GM18858 (cell line): ENCODE measurements at regions not wholly inside any gene's neighbourhood (a gene's known extent, or its start where the extent isn't known, plus 50 kb on each side); places are given as distances from the start of the nearest gene placed in this dataset.

Experiments
- ATAC-seq: cut with Tn5 transposase; IDR thresholded peaks from one replicate; pipeline ENCODE4 v1.9.1; 2021; ENCODE audit not compliant: unreplicated experiment

- ATAC-seq = no peak
Measured at GRCh38 chr13:85665286-85665685, 133.9 kb downstream of the SLITRK6 start.

- ATAC-seq = no peak
Measured at GRCh38 chr13:85663856-85664255, 135.4 kb downstream of the SLITRK6 start.

- ATAC-seq = no peak
Measured at GRCh38 chr13:85662186-85662585, 137.0 kb downstream of the SLITRK6 start.

- ATAC-seq = no peak
Measured at GRCh38 chr13:85661675-85662074, 137.5 kb downstream of the SLITRK6 start.

- no peak for ATAC-seq
Measured at GRCh38 chr13:85659493-85659892, 139.7 kb downstream of the SLITRK6 start.

- no peak for ATAC-seq
Measured at GRCh38 chr13:85657942-85658341, 141.3 kb downstream of the SLITRK6 start.

GRCh38 chr13:85655040-85655439 lies 144.2 kb downstream of the SLITRK6 start:
- ATAC-seq = no peak

- ATAC-seq = no peak
Measured at GRCh38 chr13:85654227-85654626, 145.0 kb downstream of the SLITRK6 start.

- no peak for ATAC-seq
Measured at GRCh38 chr13:85653681-85654080, 145.5 kb downstream of the SLITRK6 start.

- no peak for ATAC-seq
Measured at GRCh38 chr13:85652491-85652890, 146.7 kb downstream of the SLITRK6 start.

GRCh38 chr13:85651440-85651839 lies 147.8 kb downstream of the SLITRK6 start:
- ATAC-seq = no peak

GRCh38 chr13:85650613-85651012 lies 148.6 kb downstream of the SLITRK6 start:
- no peak for ATAC-seq

- no peak for ATAC-seq
Measured at GRCh38 chr13:85640727-85641126, 158.5 kb downstream of the SLITRK6 start.

GRCh38 chr13:85638815-85639393 lies 160.3 kb downstream of the SLITRK6 start:
- no peak for ATAC-seq

- no peak for ATAC-seq
Measured at GRCh38 chr13:85638265-85638664, 161.0 kb downstream of the SLITRK6 start.

- ATAC-seq = no peak
Measured at GRCh38 chr13:85632526-85633195, 166.6 kb downstream of the SLITRK6 start.

GRCh38 chr13:85631801-85632200 lies 167.4 kb downstream of the SLITRK6 start:
- ATAC-seq = no peak

- no peak for ATAC-seq
Measured at GRCh38 chr13:85626603-85627002, 172.6 kb downstream of the SLITRK6 start.

- no peak for ATAC-seq
Measured at GRCh38 chr13:85619321-85619720, 179.9 kb downstream of the SLITRK6 start.

- no peak for ATAC-seq
Measured at GRCh38 chr13:85618521-85618920, 180.7 kb downstream of the SLITRK6 start.

GRCh38 chr13:85616275-85616674 lies 182.9 kb downstream of the SLITRK6 start:
- no peak for ATAC-seq

- no peak for ATAC-seq
Measured at GRCh38 chr13:85615031-85615430, 184.2 kb downstream of the SLITRK6 start.

- no peak for ATAC-seq
Measured at GRCh38 chr13:85610024-85610423, 189.2 kb downstream of the SLITRK6 start.
